ENCODE measurements at regions not wholly inside any gene's neighbourhood (a gene's known extent, or its start where the extent isn't known, plus 50 kb on each side); places are given as distances from the start of the nearest gene placed in this dataset.

DNA sequence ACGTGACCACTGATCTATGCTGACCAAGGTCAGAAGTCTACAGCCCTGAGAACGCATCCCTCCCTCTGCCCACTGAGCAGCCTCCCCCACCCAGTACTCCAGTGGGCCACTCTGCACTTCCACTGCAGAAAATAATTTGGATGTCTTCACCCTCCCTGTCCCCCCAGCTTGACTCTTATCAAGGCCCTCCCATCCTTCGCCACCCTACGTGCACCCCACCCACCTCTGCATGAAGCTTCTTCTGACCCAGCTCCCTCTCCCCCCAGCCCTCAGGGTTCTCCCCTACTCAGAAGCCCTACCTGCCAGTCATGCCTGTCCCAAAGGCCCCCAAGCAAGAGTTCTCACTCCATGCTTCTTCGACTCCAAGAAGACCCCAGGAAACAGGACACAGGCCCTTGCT is 138.5 kb upstream of the FSTL4 start:
- TF ChIP-seq SP1 (IDR thresholded peaks at IDR 0.05) (no peak), TARDBP (IDR thresholded peaks at IDR 0.05) (no peak), ARNT (IDR thresholded peaks at IDR 0.05) (no peak)
- no peak for DNase-seq (ENCODE audit: extremely low spot score)
- POLR2A ChIA-PET, result no interaction called here
- CTCF ChIA-PET, result no interaction called here

GRCh38 chr5:133750356-133750755 is 138.0 kb upstream of the FSTL4 start:
- no peak for DNase-seq (ENCODE audit: extremely low spot score)
- POLR2A ChIA-PET, result no interaction called here
- CTCF ChIA-PET, result interaction anchor here (0.5 kb wide), 1 partner anchor 11 kb away, joined by 6 read pairs; no protein-coding TSS in a partner anchor
- TF ChIP-seq CTBP1 (IDR thresholded peaks at IDR 0.05; ENCODE audit: borderline replicate concordance), result no peak
- TF ChIP-seq L3MBTL2 (conservative IDR thresholded peaks at IDR 0.05), result no peak
- TF ChIP-seq SP1 (IDR thresholded peaks at IDR 0.05), result no peak
- TF ChIP-seq FOXA1 (IDR thresholded peaks at IDR 0.05), result no peak
- TF ChIP-seq ARNT (IDR thresholded peaks at IDR 0.05), result no peak
- TF ChIP-seq TARDBP (IDR thresholded peaks at IDR 0.05), result no peak
- TF ChIP-seq LEF1 (IDR thresholded peaks at IDR 0.05; ENCODE audit: borderline replicate concordance), result no peak
- TF ChIP-seq HDGF (IDR thresholded peaks at IDR 0.05; ENCODE audit: borderline replicate concordance), result no peak
- TF ChIP-seq BHLHE40 (IDR thresholded peaks at IDR 0.05; ENCODE audit: borderline replicate concordance), result no peak
- TF ChIP-seq SUZ12 (IDR thresholded peaks at IDR 0.05), result no peak

DNA sequence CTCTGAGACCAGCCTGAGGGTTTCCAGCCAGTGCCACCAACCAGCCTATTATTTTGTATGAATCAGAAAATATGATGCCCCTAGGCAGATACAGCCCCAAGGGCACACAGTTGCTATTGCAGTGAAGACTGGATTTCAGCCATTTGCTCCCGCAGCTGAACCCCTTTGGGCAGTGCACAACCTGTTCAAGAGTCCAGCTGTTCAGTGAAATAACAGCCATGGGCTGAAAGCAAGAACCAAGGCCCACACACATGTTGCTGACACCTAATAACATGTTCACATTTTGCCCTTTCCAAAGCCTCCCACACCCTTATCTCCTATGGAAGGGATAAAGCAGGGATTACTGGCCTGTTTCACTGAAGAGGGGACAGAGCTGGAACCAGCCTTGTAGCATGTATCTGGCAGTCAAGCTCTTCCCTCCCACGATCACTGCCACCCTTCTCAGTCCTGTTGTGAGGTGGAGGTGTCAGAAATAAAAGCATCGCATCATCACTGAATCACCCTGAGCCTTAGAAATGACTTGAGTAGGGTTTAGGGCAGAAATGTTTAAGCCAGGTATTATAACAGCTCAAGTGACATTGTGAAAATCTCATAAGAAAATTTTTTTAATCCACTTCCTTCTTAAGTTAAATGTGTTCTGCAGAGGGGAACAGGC is 137.1 kb upstream of the FSTL4 start:
- ChIA-PET CTCF (interaction anchor here (0.6 kb wide), 1 partner anchor 21 kb away, joined by 5 read pairs; no protein-coding TSS in a partner anchor), POLR2A (no interaction called here)
- TF ChIP-seq ARNT (IDR thresholded peaks at IDR 0.05), result no peak
- no peak for DNase-seq (ENCODE audit: extremely low spot score)

- peak; percentile 47 for DNase-seq (ENCODE audit: extremely low spot score)
- ChIA-PET CTCF (interaction anchor here (0.7 to 1.1 kb wide), 2 partner anchors 11 to 12 kb away, joined by 3 read pairs; no protein-coding TSS in a partner anchor), POLR2A (no interaction called here)
- no peak for TF ChIP-seq ZNF384 (IDR thresholded peaks at IDR 0.05)
- TF ChIP-seq TARDBP (IDR thresholded peaks at IDR 0.05), result no peak
- TF ChIP-seq, protein P1, sequence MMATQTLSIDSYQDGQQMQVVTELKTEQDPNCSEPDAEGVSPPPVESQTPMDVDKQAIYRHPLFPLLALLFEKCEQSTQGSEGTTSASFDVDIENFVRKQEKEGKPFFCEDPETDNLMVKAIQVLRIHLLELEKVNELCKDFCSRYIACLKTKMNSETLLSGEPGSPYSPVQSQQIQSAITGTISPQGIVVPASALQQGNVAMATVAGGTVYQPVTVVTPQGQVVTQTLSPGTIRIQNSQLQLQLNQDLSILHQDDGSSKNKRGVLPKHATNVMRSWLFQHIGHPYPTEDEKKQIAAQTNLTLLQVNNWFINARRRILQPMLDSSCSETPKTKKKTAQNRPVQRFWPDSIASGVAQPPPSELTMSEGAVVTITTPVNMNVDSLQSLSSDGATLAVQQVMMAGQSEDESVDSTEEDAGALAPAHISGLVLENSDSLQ (IDR thresholded peaks at IDR 0.05), result no peak
Measured at GRCh38 chr5:133746834-133747233, 134.5 kb upstream of the FSTL4 start.

DNA sequence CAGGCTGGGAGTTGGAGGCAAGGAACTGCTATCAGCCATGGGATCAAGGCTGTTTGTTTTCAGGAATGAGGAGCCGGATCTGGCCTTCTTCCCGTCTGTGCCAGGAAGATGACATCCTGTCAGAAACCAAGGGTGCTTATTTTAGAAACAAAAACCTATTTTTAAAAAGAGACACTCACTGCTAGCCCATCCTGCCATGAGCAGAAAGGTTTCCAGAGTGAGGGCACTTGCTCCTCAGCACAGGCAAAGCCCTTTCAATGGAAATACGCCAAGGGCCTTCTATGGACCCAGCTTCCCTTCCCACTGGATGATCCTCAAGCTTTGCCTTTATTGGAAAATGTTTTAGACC is 132.6 kb upstream of the FSTL4 start:
- no peak for TF ChIP-seq ARNT (IDR thresholded peaks at IDR 0.05)
- TF ChIP-seq SUZ12 (IDR thresholded peaks at IDR 0.05), result no peak
- TF ChIP-seq, protein P1 (IDR thresholded peaks at IDR 0.05), result no peak
- TF ChIP-seq FOXM1 (IDR thresholded peaks at IDR 0.05; ENCODE audit: borderline replicate concordance), result no peak
- TF ChIP-seq CTBP1 (IDR thresholded peaks at IDR 0.05; ENCODE audit: borderline replicate concordance), result no peak
- no peak for TF ChIP-seq HDGF (IDR thresholded peaks at IDR 0.05; ENCODE audit: borderline replicate concordance)
- TF ChIP-seq SP1 (IDR thresholded peaks at IDR 0.05), result no peak
- no peak for TF ChIP-seq LEF1 (IDR thresholded peaks at IDR 0.05; ENCODE audit: borderline replicate concordance)
- ChIA-PET POLR2A (no interaction called here), CTCF (interaction anchor here (1.8 kb wide), 1 partner anchor 9 kb away, joined by 8 read pairs; no protein-coding TSS in a partner anchor)
- DNase-seq (ENCODE audit: extremely low spot score), result no peak

DNA sequence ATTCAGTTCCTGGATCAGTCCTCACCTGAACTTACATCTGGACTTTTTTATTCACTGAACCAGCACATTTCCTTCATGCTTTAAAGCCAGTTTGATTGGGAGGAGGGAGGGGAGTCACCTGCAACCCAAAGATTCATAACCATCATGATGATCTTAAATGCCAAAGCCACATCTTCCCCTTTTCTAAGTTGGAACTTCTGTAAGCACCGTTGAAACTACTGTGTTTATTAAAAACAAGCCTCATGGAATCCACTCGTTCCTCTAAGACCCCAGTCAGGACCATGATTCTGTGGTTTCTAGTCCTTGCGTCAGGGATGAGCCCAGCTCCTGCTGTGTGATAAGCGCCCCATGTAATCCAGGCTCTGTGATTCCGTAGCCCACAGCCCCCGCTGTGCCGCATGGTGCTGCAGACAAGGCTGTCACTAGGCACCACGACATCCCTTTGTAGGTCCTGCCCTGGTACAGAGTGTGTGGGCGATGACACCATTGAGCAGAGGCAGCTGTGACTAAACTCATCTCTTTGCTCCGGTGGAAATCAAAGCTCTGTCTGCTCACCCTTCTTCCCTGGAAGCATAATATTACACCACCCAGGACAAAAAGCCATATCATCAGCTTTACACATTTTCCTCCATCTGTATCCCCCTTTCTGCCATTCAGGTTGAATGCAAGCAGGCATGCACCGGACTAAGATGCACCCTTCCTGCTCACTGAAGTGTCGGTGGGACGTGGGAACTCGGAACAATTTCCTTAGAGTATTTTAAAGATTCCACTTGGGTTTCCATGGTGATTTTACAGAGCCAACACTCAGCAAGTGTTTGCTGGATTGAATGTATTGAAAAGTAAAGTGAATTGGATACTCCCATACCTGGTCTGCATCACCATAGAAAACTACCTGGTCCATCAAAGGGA is 132.0 kb upstream of the FSTL4 start:
- POLR2A ChIA-PET, result no interaction called here

DNA sequence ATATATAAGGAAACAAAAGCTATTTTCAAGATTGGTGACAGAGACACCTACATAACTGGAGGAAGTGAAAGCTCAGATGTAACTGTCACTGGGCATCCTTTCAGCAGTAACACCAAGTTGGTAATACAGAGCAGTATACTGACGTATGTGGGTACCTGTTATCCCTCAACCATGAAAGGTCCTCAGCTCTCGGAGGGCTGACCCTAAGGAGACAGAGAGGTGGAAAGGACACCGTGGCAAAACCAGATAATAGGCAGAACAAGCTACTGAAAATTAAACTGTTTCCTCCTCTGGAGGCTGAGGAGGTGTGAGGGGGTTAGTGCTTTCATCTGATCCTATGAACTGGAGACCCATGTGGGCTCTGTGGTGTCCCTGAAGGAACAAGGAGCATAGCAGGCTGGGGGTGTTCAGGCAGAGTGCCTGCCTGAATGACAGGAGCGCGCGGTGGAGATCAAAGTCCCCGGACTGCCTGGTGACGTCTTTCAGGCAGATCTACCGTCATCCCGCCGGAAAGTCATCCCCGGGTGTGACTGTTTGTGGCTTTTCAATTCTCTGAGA is 130.2 kb upstream of the FSTL4 start:
- CTCF ChIA-PET, result no interaction called here
- DNase-seq (ENCODE audit: extremely low spot score), result no peak
- POLR2A ChIA-PET, result no interaction called here

More for the DNA sequence above, 132.0 kb upstream of the FSTL4 start:
- CTCF ChIA-PET, result interaction anchor here (1.8 kb wide), 1 partner anchor 10 kb away, joined by 8 read pairs; no protein-coding TSS in a partner anchor
- DNase-seq (ENCODE audit: extremely low spot score), result no peak
- TF ChIP-seq FOXM1 (IDR thresholded peaks at IDR 0.05; ENCODE audit: borderline replicate concordance) (no peak), FOXK2 (IDR thresholded peaks at IDR 0.05) (no peak), ELF4 (IDR thresholded peaks at IDR 0.05) (no peak)

GRCh38 chr5:133741818-133742355 is 129.5 kb upstream of the FSTL4 start:
- ChIA-PET POLR2A (no interaction called here), CTCF (no interaction called here)
- DNase-seq (ENCODE audit: extremely low spot score), result no peak
- TF ChIP-seq HDGF (IDR thresholded peaks at IDR 0.05; ENCODE audit: borderline replicate concordance), result no peak
- no peak for TF ChIP-seq NFRKB (IDR thresholded peaks at IDR 0.05)
- TF ChIP-seq CTBP1 (IDR thresholded peaks at IDR 0.05; ENCODE audit: borderline replicate concordance), result no peak
- TF ChIP-seq SUZ12 (IDR thresholded peaks at IDR 0.05), result no peak
- no peak for TF ChIP-seq ZNF384 (IDR thresholded peaks at IDR 0.05)
- no peak for TF ChIP-seq FOXK2 (IDR thresholded peaks at IDR 0.05)
- TF ChIP-seq FOXA1 (IDR thresholded peaks at IDR 0.05), result no peak
- TF ChIP-seq LEF1 (IDR thresholded peaks at IDR 0.05; ENCODE audit: borderline replicate concordance), result no peak
- TF ChIP-seq TARDBP (IDR thresholded peaks at IDR 0.05), result no peak
- TF ChIP-seq ARNT (IDR thresholded peaks at IDR 0.05), result no peak
- no peak for TF ChIP-seq L3MBTL2 (conservative IDR thresholded peaks at IDR 0.05)
- TF ChIP-seq, protein P1 (IDR thresholded peaks at IDR 0.05), result no peak
- TF ChIP-seq FOXM1 (IDR thresholded peaks at IDR 0.05; ENCODE audit: borderline replicate concordance), result no peak
- no peak for TF ChIP-seq SP1 (IDR thresholded peaks at IDR 0.05)

More for the DNA sequence above, 130.2 kb upstream of the FSTL4 start:
- TF ChIP-seq FOXM1 (IDR thresholded peaks at IDR 0.05; ENCODE audit: borderline replicate concordance) (no peak), NFRKB (IDR thresholded peaks at IDR 0.05) (no peak), ZNF384 (IDR thresholded peaks at IDR 0.05) (no peak)

All from HEK293T (cell line).